Transverse colon (tissue), 4 donors: ENCODE measurements at regions not wholly inside any gene's neighbourhood (a gene's known extent, or its start where the extent isn't known, plus 50 kb on each side); places are given as distances from the start of the nearest gene placed in this dataset.

Source experiments
- DNase-seq: peaks from one replicate; pipeline ENCODE4 v3.0.0-alpha.2; 2019
- H3K27ac ChIP-seq, 4 donors: fragments of 200-600 bp; sonication (generic); 2 replicates each; pipeline ENCODE4 v1.5.1; 2016 to 2018; ENCODE audit warnings: inconsistent platforms in 4 of 4
- H3K27me3 ChIP-seq: fragments of 200-600 bp; sonication (generic); 2 replicates; pipeline ENCODE4 v1.5.1; 2017; ENCODE audit warnings: inconsistent platforms
- H3K36me3 ChIP-seq, 4 donors: fragments of 200-600 bp; sonication (generic); 2 replicates each; pipeline ENCODE4 v1.5.1; 2017 to 2019; ENCODE audit warnings: inconsistent platforms in 4 of 4
- H3K4me1 ChIP-seq, 4 donors: fragments of 200-600 bp; sonication (generic); 2 replicates each; pipeline ENCODE4 v1.5.1; 2017 to 2020; ENCODE audit warnings: inconsistent platforms in 4 of 4
- H3K4me3 ChIP-seq, 4 donors: fragments of 200-600 bp; sonication (generic); 1 replicate in 1 of 4; 2 replicates in 3 of 4; pipeline versions ENCODE4 v1.5.1 to v1.6.1; 2017 to 2019; ENCODE audit warnings: inconsistent platforms in 4 of 4
- H3K9me3 ChIP-seq, 2 donors: fragments of 200-600 bp; sonication (generic); 2 replicates each; pipeline ENCODE4 v1.5.1; 2017 to 2019; ENCODE audit warnings: inconsistent platforms in 2 of 2
- EP300 ChIP-seq: sonication (generic); formaldehyde crosslinking; IDR thresholded peaks from one replicate; pipeline ENCODE4 v1.6.1; 2017; ENCODE audit warnings: antibody characterized with exemption, low read depth
- POLR2A ChIP-seq: fragments of 450-650 bp; IDR thresholded peaks from one replicate; pipeline ENCODE4 v1.6.1; 2016; ENCODE audit warnings: antibody characterized with exemption, mild to moderate bottlenecking, moderate library complexity
- POLR2AphosphoS5 ChIP-seq, 3 donors: sonication (generic); formaldehyde crosslinking; IDR thresholded peaks; one replicate each; pipeline ENCODE4 v1.6.1; 2016; ENCODE audit warnings: antibody characterized with exemption in 3 of 3
- WGBS, 2 donors: methylation state at CpG; one replicate each; pipeline ENCODE4 v1.1.5; 2018; ENCODE audit warnings: low coverage in 1 of 2; 5-methylcytosine and 5-hydroxymethylcytosine counted together
- in situ Hi-C, 4 donors: fragments of 200-750 bp; cut with MboI; loops; one replicate each; pipeline versions ENCODE4 v1.15.0 to v1.15.1; 2017; ENCODE audit warnings: low sequenced_read_pairs in 3 of 4, low pct_ligation_motif_present in 1 of 4, low pct_unique_long_range_greater_than_20kb in 1 of 4
- intact Hi-C: fragments of 100-400 bp; cut with DNase I; formaldehyde crosslinking; loops from one replicate; pipeline ENCODE4 v1.15.1; 2023; ENCODE audit warnings: low total_unique reads
- TF ChIP-seq, protein P1 (sequence below), 5 experiments: fragments of 200-600 bp in 3 of 5; fragments of 450-650 bp in 2 of 5; sonication (generic) in 3 of 5; IDR thresholded peaks; 1 replicate in 2 of 5; 2 replicates in 3 of 5; pipeline ENCODE4 v1.5.1; 2016 to 2017; ENCODE audit warnings: antibody characterized with exemption in 5 of 5, inconsistent platforms in 3 of 5, mild to moderate bottlenecking in 2 of 5, moderate library complexity in 1 of 5

DNA sequence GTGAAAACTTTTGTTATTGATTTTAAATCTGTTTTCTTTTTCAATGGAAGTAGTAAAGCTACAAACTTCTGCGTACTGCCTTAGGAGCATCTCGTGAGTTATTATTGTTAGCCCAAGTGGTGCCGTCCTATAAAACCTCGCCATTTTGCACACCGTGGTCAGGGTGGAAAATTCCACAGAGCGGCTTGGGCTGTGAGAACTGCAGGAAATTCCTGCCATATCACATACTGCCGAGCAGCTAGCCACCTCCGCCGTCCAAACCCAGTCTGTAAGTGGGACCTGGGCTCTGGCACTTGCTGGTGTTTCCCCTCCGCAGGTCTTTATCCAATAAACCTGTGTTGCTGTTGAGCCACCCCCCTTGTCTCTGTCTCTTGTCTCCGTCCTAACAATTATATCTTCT is 88.0 kb upstream of the POU2AF2 start:
- intact Hi-C loops (no loop called here), in situ Hi-C loops (no loop called here)
- H3K4me3 ChIP-seq = no peak overlapping the region

DNA sequence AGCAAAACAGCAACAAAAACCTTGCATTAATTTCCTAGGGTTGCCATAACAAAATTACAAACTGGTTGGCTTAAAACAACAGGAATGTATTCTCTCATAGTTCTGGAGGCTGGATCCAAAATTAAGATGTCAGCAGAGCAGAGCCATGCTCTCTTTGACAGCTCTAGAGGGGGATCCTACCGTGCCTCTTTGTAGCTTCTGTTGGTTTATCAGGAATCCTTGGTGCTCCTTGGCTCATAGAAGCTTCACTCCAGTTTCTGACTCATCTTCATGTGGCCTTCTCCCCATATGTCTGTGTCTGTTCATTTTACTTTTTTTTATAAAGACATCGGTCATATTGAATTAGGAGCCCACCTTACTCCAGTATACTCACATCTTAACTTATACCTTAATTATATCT is 90.5 kb upstream of the POU2AF2 start:
- DNase-seq = no peak
- in situ Hi-C loops (no loop called here), intact Hi-C loops (no loop called here)

More for the DNA sequence above, 88.0 kb upstream of the POU2AF2 start:
- Histone ChIP-seq H3K9me3 (no peaks in the 10 kb centered on the region), H3K27ac (no peak overlapping the region), H3K27me3 (no peaks in the 10 kb centered on the region), H3K4me1 (no peaks in the 10 kb centered on the region), H3K36me3 (no peaks in the 10 kb centered on the region)
- WGBS, 2 donors = 85 to 93% methylated on average over 5 to 11 of the region's 11 CpGs
- TF ChIP-seq EP300 (no peak), POLR2A (no peak), POLR2AphosphoS5 (IDR thresholded peaks at IDR 0.05) (no peak)
- TF ChIP-seq, protein P1, sequence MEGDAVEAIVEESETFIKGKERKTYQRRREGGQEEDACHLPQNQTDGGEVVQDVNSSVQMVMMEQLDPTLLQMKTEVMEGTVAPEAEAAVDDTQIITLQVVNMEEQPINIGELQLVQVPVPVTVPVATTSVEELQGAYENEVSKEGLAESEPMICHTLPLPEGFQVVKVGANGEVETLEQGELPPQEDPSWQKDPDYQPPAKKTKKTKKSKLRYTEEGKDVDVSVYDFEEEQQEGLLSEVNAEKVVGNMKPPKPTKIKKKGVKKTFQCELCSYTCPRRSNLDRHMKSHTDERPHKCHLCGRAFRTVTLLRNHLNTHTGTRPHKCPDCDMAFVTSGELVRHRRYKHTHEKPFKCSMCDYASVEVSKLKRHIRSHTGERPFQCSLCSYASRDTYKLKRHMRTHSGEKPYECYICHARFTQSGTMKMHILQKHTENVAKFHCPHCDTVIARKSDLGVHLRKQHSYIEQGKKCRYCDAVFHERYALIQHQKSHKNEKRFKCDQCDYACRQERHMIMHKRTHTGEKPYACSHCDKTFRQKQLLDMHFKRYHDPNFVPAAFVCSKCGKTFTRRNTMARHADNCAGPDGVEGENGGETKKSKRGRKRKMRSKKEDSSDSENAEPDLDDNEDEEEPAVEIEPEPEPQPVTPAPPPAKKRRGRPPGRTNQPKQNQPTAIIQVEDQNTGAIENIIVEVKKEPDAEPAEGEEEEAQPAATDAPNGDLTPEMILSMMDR (IDR thresholded peaks at IDR 0.05) = no peak
- no peak for DNase-seq

DNA sequence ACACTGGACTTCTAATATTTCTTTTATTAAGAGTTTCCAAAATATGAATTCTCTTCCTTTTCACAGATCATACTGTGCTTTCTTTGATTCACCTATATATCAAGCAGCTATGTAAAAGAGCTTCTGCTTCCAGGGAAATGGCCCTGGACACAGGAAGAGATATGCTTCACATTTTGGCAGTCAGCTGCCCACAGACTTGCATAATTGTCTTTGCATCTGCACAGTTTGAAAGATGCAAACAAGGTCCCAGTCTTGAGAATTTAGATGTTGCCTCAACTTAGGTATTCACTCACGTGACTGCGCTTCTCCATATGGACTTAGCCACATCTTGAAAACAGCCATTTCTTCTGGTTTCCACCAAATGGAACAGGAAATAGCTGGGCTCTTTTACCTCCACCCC is 92.3 kb upstream of the POU2AF2 start:
- in situ Hi-C loops (no loop called here), intact Hi-C loops (no loop called here)
- no peaks in the 10 kb centered on the region for H3K27me3 ChIP-seq
- H3K9me3 ChIP-seq = no peaks in the 10 kb centered on the region
- H3K4me3 ChIP-seq = no peak overlapping the region
- WGBS, 2 donors = 90% methylated on average over 2 of the region's 2 CpGs
- no peak for DNase-seq
- H3K36me3 ChIP-seq = no peaks in the 10 kb centered on the region
- H3K4me1 ChIP-seq = no peaks in the 10 kb centered on the region
- no peak overlapping the region for H3K27ac ChIP-seq
- no peak for TF ChIP-seq EP300
- no peak for TF ChIP-seq POLR2A
- TF ChIP-seq, protein P1 (IDR thresholded peaks at IDR 0.05) = no peak
- no peak for TF ChIP-seq POLR2AphosphoS5 (IDR thresholded peaks at IDR 0.05)

More for the DNA sequence above, 90.5 kb upstream of the POU2AF2 start:
- Histone ChIP-seq H3K9me3 (no peaks in the 10 kb centered on the region), H3K27me3 (no peaks in the 10 kb centered on the region), H3K4me3 (no peak overlapping the region), H3K4me1 (no peaks in the 10 kb centered on the region), H3K27ac (no peak overlapping the region), H3K36me3 (no peaks in the 10 kb centered on the region)
- TF ChIP-seq, protein P1 (IDR thresholded peaks at IDR 0.05) = no peak
- TF ChIP-seq POLR2AphosphoS5 (IDR thresholded peaks at IDR 0.05) = no peak
- TF ChIP-seq POLR2A = no peak
- TF ChIP-seq EP300 = no peak
- WGBS, 2 donors = 70 to 76% methylated on average over 2 of the region's 2 CpGs

DNA sequence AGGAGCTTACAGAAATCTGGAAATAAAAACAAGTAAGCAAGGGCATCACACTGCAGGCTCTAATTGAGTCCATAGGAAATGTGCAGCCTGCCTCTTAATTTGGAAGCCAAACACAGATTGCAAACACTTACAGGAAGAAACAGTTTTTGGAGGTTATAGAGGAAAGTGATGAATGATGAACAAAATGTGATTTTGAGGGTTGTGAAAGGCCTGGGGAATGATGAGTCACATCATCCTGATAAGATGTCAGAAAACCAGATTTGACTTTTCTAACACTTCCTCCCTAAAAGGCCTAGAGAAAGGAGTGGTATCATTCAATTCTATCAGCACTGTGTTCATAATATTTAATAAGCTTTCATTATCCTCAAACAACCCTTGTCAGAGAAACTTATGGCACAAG is 96.6 kb upstream of the POU2AF2 start:
- no peaks in the 10 kb centered on the region for H3K36me3 ChIP-seq
- no peak overlapping the region for H3K4me3 ChIP-seq
- TF ChIP-seq POLR2A (no peak), EP300 (no peak), POLR2AphosphoS5 (IDR thresholded peaks at IDR 0.05) (no peak)
- TF ChIP-seq, protein P1 (IDR thresholded peaks at IDR 0.05) = no peak
- intact Hi-C loops = no loop called here
- H3K27me3 ChIP-seq = no peaks in the 10 kb centered on the region
- H3K27ac ChIP-seq = no peak overlapping the region
- DNase-seq = no peak
- no peaks in the 10 kb centered on the region for H3K9me3 ChIP-seq
- in situ Hi-C loops = no loop called here
- no peaks in the 10 kb centered on the region for H3K4me1 ChIP-seq
